Stimulated activated CD8-positive, alpha-beta memory T cell treated with anti-CD3 and anti-CD28 coated beads, Interleukin-2, amount 100 ng/mL, for 48 hours (primary cell): ENCODE measurements at regions not wholly inside any gene's neighbourhood (a gene's known extent, or its start where the extent isn't known, plus 50 kb on each side); places are given as distances from the start of the nearest gene placed in this dataset.
"Not testable (repeated sequence)": the region's sequence is repeated elsewhere in the genome, so short reads cannot be mapped to it uniquely, and the experiment has no call there.

ENCODE experiments used
- DNase-seq, 2 donors: peaks; one replicate each; pipeline ENCODE4 v3.0.0-alpha.2; 2020; ENCODE audit warnings: low read depth in 2 of 2

GRCh38 chr18:14961991-14962390, 214.0 kb downstream of the ANKRD30B start:
- no peak for DNase-seq

GRCh38 chr18:14962626-14963025, 214.7 kb downstream of the ANKRD30B start:
- DNase-seq: no peak

- no peak for DNase-seq
Measured at GRCh38 chr18:14963246-14963645, 215.3 kb downstream of the ANKRD30B start.

DNA sequence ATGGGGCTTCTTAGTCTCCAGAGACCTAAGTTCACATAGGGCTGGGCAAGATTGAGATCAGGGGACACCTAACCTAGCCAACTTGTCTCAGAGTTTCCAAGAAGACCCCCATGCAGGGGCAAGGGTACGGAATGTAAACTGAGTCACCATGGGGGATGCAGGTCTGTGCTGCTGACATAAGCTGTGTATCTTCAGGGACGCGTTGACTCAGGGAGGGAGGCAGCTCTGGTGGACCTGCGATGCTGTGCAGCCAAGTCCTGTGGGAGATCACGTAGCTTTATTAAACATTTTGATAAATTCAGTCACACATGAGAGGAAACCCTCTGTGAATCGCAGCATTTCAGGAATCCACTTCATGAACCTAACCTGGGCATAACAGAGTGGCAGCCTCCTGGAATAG, 216.0 kb downstream of the ANKRD30B start:
- DNase-seq: no peak

DNA sequence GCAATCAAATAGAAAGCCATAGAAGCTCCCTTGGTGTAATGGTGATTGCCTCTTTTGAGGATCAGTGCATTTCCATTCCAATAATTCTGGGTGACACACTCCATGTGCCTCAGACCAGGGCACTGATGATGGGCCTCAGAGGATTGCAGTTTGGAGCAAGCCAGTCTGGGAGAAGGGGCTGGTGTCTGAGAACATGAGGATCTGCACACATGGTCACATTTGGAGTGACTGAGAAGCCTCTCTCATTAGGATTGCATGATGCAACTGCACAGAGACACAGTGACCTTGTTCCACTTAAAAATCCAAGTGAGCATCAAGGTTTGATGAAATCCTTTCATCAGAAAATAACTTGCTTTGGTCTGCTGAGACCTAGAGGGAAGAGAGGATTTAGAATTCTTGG, 216.4 kb downstream of the ANKRD30B start:
- DNase-seq: no peak

DNA sequence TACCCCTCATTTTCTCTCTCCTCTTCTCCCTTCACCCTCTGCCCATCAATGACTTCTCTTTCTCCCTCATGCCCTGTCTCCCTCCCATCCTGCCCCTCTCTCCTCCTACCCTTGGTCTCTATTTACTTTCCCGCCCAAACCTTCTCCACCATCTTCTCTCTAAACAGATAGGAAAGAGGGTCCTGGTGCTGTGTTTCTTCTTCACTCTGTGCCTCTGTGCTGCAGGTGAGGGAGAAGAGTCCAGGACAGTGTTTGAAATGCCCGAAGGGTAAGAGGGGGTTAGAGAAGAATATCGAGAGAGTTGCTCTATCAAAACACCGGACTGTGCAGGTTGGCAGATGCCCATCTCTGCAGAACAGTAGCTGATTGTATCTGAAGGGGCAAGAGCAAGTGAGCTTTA, 217.0 kb downstream of the ANKRD30B start:
- DNase-seq: not testable (repeated sequence)

- DNase-seq: no peak
Measured at GRCh38 chr18:14965553-14965952, 217.6 kb downstream of the ANKRD30B start.

- not testable (repeated sequence) for DNase-seq
Measured at GRCh38 chr18:14967246-14967645, 219.3 kb downstream of the ANKRD30B start.

GRCh38 chr18:14969500-14969899, 221.5 kb downstream of the ANKRD30B start:
- DNase-seq: no peak

- no peak for DNase-seq
Measured at GRCh38 chr18:14970027-14970426, 222.1 kb downstream of the ANKRD30B start.

- no peak for DNase-seq
Measured at GRCh38 chr18:14971461-14972185, 223.7 kb downstream of the ANKRD30B start.

GRCh38 chr18:14973421-14973820, 225.4 kb downstream of the ANKRD30B start:
- DNase-seq: not testable (repeated sequence)

DNA sequence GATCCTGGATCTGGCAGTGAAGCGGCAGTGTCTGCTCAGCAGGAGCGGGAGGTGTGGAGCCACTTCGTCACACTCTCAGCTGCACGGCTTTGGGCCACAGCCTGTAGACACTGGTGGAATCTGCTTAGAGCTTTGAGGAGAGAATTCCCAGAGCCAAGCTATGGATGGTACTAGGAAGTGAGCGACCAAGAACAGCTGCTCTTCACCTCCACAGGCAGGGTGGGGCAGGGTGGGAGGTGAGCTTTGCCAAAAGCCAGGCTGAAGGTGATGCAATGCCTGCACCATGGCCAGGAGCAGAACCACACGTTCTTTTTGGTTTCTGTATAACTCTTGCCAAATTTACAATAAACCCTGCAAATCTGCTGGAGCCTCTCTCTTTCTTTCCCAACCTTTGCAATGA, 226.1 kb downstream of the ANKRD30B start:
- no peak for DNase-seq

DNA sequence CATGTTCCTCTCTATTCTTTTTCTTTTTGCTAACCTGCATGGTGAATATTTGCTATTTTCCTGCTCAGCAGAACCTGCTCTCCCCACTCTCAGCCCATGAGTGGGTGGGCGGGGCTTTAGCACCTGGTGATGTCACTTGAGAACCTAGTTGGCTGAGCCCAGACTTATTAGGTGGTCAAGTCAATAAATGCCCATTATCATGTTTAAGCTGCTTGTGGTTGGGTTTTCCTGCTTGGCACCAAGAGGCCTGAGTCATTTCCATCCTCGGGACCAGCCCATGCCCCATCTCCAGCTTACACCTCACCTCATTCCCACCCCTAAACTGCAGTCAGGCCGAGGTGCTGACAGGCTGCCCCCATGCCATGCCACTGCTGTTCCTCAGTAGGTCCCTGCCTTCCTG, 226.6 kb downstream of the ANKRD30B start:
- no peak for DNase-seq

DNA sequence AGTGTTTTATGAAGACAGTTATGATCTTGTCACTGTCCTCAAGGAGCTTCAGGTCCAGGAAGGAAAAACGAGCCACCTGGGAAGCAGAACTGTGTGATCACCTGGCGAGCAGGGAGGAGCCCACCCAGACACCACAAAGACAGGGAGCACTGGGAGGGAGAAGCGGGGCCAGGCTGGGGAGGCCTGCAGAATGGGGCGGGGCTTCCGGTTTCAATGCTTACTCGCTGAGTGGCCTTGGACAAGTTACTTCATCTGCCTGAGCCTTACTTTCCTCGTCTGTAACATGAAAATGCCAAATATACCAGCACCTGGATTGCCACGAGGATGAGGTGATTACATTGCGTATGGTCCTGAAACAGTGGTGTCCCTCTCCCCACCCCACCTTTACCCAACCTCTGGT, 227.5 kb downstream of the ANKRD30B start:
- no peak for DNase-seq

DNA sequence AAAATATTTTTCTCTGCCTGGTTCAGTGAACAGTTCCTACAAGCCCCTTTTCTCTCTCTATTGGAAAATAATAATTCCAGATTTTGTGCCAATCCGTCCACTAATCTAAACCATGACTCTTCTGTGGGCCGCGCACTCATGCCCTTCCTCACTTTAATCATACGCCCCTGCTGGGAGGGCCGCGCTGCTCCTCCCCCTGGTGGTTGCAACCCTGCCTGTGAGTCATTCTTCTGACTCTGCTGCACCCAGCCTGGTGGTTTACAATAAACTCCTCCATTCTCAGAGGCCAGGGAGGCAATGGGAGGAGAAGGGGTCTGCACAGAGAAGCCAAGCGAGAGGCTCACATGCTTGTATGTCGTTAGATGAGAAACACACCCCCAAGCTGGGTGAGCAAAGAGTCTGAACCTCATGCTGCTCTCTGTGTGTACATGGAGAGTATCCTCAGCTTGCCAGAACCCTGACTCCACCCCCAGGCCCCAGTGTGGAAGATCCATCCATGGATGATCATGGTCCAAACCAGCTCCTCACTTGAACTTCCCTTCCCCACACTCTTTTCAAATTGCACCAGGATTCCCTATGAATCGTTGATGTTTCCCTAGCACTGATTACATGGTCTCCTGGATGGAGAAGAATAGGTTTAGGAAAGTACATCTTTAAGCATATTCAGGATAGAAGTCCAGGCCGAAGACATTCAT, 228.9 kb downstream of the ANKRD30B start:
- DNase-seq: no peak

- DNase-seq: no peak
Measured at GRCh38 chr18:14978191-14978590, 230.2 kb downstream of the ANKRD30B start.

DNA sequence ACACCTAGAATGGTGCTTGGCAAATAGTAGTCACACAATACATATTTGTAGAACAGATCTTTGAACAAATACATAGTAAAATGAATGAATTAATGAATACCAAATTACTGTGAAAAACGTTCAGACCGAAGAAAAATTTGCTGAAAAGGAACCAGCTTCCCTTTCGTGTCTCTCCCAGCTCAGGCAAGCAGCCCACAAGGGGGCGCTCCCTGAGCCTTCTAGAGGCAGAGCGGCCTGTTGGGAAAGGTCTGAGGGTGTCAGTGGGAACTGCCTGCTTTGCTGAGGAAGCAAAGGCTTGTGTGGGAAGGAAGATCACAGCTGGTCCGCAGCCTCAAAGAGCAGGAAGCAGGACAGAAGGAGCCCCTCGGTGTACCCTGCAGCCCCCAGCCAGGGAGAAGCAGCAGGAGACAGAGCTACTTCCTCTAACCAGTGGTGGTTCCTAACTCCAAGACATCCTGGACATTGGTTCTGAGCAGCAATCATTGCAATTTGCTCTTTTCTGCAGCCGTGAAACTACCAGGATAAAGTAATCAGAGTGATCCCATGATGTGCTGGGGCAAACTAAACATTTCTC, 231.1 kb downstream of the ANKRD30B start:
- peak; percentile 21 to 31 for DNase-seq

DNA sequence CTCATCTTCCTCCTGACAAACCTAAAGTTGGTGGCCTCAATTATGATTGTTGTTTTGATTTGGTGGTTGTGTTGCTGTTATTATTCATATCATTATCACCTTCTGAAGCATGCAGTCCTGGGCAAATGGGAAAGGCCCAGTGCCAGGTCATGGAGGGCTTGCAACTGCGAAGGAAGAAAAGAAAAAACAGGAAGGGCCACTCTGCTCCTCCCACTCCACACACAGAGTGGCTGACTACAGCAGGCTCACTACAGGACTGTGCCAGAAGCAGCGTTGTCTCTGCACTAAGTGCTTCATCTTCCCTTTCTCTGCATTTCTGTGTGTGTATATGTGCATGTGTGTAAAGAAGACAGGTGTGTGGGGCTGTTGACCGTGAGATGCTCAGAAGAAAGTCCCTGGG, 231.9 kb downstream of the ANKRD30B start:
- no peak for DNase-seq

DNA sequence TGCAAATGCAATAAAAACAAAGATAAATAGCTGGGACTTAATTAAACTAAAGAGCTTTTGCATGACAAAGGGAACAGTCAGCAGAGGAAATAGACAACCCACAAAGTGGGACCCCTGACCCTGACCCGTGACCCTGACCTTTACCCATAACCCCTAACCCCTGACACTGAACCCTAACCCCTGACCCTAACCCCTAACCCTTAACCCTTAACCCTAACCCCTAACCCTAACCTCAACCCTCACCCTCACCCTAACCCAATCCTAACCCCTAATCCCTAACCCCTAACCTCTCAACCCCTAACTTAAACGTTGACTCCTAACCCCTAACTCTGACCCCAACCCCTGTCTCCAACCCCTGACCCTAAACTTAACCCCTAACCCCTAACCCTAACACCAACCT, 236.6 kb downstream of the ANKRD30B start:
- DNase-seq: not testable (repeated sequence)

DNA sequence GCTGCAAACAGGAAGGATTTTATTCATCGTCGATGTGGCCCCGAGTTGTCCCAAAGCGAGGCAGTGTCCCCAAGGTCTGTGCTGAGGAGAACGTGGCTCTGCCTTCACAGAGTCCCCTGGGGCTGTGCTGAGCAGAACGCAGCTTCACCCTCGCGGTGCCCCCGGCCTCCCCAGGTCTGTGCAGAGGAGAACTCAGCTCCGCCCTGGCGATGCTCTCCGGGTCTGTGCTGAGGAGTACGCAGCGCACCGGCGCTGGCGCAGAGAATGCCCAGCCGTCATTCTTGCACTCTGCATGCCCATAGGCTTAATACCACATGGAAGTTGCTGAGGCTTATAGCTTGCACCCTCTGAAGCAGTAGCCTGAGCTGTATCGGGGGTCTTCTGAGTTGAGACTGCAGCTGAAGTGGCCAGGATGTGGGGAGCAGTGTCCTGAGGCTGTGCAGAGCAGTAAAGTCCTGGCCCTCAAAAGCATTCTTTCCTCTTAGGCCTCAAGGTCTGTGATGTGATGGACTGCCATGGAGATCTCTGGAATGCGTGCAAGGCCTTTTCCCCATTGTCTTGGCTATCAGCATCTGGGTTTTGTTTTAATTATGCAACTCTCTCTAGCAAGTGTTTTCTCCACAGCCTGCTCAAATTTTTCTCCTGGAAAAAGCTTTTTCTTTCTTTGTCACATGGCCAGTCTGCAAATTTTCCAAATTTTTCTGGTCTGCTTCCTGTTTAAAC, 237.5 kb downstream of the ANKRD30B start:
- DNase-seq: not testable (repeated sequence)

DNA sequence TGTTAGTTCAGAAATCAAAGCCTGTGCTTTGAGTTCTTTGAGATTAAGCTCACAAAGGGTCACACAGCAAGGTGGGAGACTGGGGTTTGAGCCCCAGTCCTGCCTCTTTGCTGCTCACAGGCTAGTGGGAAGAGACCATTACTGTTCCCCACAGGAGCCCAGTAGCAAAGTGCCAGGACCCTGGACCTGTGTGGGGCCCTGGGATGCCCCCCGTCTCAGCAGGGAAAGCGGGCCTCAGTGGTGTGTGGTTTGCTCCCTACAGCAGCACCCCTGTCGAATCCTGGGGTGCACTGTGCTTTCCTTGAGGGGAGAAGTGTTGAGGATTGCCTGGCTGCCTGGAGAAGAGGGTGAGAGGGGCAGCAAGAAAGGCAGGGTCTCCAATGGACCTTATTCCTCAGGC, 239.4 kb downstream of the ANKRD30B start:
- not testable (repeated sequence) for DNase-seq
